ENCODE measurements at regions not wholly inside any gene's neighbourhood (a gene's known extent, or its start where the extent isn't known, plus 50 kb on each side); places are given as distances from the start of the nearest gene placed in this dataset.

- TF ChIP-seq CTCF (conservative IDR thresholded peaks at IDR 0.05 in 1 of 2, IDR thresholded peaks at IDR 0.05 in 1 of 2; ENCODE audit: low read depth in 1 of 2, low read length in 2 of 2) (no peak), EZH2 (IDR thresholded peaks at IDR 0.05; ENCODE audit: low read length, missing control alignments) (no peak)
Observed at GRCh38 chr5:19179571-19179970, 808.4 kb downstream of the CDH18 start.
